ENCODE measurements at regions not wholly inside any gene's neighbourhood (a gene's known extent, or its start where the extent isn't known, plus 50 kb on each side); places are given as distances from the start of the nearest gene placed in this dataset.
"Not testable (repeated sequence)": the region's sequence is repeated elsewhere in the genome, so short reads cannot be mapped to it uniquely, and the experiment has no call there.

GRCh38 chr3:150128126-150128525 is 157.4 kb upstream of the PFN2 start:
- no peak for DNase-seq (ENCODE audit: low read depth)

GRCh38 chr3:150127011-150127490 is 156.4 kb upstream of the PFN2 start:
- DNase-seq (ENCODE audit: low read depth), result no peak

- DNase-seq (ENCODE audit: low read depth), result no peak
Observed at GRCh38 chr3:150124142-150124541, 153.4 kb upstream of the PFN2 start.

GRCh38 chr3:150123249-150123648 is 152.6 kb upstream of the PFN2 start:
- DNase-seq (ENCODE audit: low read depth), result not testable (repeated sequence)

- no peak for DNase-seq (ENCODE audit: low read depth)
Observed at GRCh38 chr3:150118219-150118618, 147.5 kb upstream of the PFN2 start.

- DNase-seq (ENCODE audit: low read depth), result no peak
Observed at GRCh38 chr3:150117076-150117475, 146.4 kb upstream of the PFN2 start.

- no peak for DNase-seq (ENCODE audit: low read depth)
Observed at GRCh38 chr3:150116196-150116595, 145.5 kb upstream of the PFN2 start.

- no peak for DNase-seq (ENCODE audit: low read depth)
Observed at GRCh38 chr3:150114873-150115540, 144.3 kb upstream of the PFN2 start.

GRCh38 chr3:150114273-150114672 is 143.6 kb upstream of the PFN2 start:
- DNase-seq (ENCODE audit: low read depth), result no peak

GRCh38 chr3:150110097-150110496 is 139.4 kb upstream of the PFN2 start:
- DNase-seq (ENCODE audit: low read depth), result no peak

- DNase-seq (ENCODE audit: low read depth), result no peak
Observed at GRCh38 chr3:150107429-150108175, 136.9 kb upstream of the PFN2 start.

GRCh38 chr3:150106740-150107428 is 136.2 kb upstream of the PFN2 start:
- DNase-seq (ENCODE audit: low read depth), result no peak

GRCh38 chr3:150105886-150106612 is 135.4 kb upstream of the PFN2 start:
- DNase-seq (ENCODE audit: low read depth), result no peak

- no peak for DNase-seq (ENCODE audit: low read depth)
Observed at GRCh38 chr3:150105025-150105424, 134.3 kb upstream of the PFN2 start.

- DNase-seq (ENCODE audit: low read depth), result no peak
Observed at GRCh38 chr3:150104564-150104963, 133.9 kb upstream of the PFN2 start.

GRCh38 chr3:150101016-150101415 is 130.3 kb upstream of the PFN2 start:
- no peak for DNase-seq (ENCODE audit: low read depth)

GRCh38 chr3:150098621-150099020 is 127.9 kb upstream of the PFN2 start:
- DNase-seq (ENCODE audit: low read depth), result no peak

- no peak for DNase-seq (ENCODE audit: low read depth)
Observed at GRCh38 chr3:150097588-150097890, 126.8 kb upstream of the PFN2 start.

GRCh38 chr3:150096700-150097587 is 126.2 kb upstream of the PFN2 start:
- DNase-seq (ENCODE audit: low read depth), result no peak

- no peak for DNase-seq (ENCODE audit: low read depth)
Observed at GRCh38 chr3:150094150-150094933, 123.6 kb upstream of the PFN2 start.

- no peak for DNase-seq (ENCODE audit: low read depth)
Observed at GRCh38 chr3:150091626-150092025, 120.9 kb upstream of the PFN2 start.

All from activated T-cell treated with anti-CD3 and anti-CD28 coated beads for 24 hours (primary cell).